Stomach (tissue), 8 donors: ENCODE measurements at regions not wholly inside any gene's neighbourhood (a gene's known extent, or its start where the extent isn't known, plus 50 kb on each side); places are given as distances from the start of the nearest gene placed in this dataset.
"Not testable (repeated sequence)": the region's sequence is repeated elsewhere in the genome, so short reads cannot be mapped to it uniquely, and the experiment has no call there.

Source experiments
- DNase-seq, 2 donors: peaks; one replicate each; pipeline versions ENCODE4 v3.0.0 to v3.0.0-alpha.2; 2013 to 2019
- H3K27ac ChIP-seq, 5 donors: fragments of 200-600 bp in 4 of 5; sonication (generic) in 4 of 5; one replicate each; pipeline ENCODE4 v1.5.1; 2013 to 2019; ENCODE audit warnings: mild to moderate bottlenecking in 1 of 5, moderate library complexity in 1 of 5
- H3K27me3 ChIP-seq, 3 donors: fragments of 200-600 bp; sonication (generic); one replicate each; pipeline ENCODE4 v1.5.1; 2017 to 2019; ENCODE audit warnings: mixed run types in 1 of 3
- H3K36me3 ChIP-seq, 4 donors: fragments of 200-600 bp; sonication (generic); 1 replicate in 3 of 4; 2 replicates in 1 of 4; pipeline ENCODE4 v1.5.1; 2016 to 2019
- H3K4me1 ChIP-seq, 4 donors: fragments of 200-600 bp; sonication (generic); one replicate each; pipeline ENCODE4 v1.5.1; 2016 to 2019
- H3K4me3 ChIP-seq, 4 donors: fragments of 200-600 bp; sonication (generic) in 3 of 4; one replicate each; pipeline ENCODE4 v1.5.1; 2016 to 2019; ENCODE audit warnings: mild to moderate bottlenecking in 1 of 4
- H3K9me3 ChIP-seq, 4 donors: fragments of 200-600 bp; sonication (generic); one replicate each; pipeline ENCODE4 v1.5.1; 2016 to 2019
- CTCF ChIP-seq, 7 experiments: fragments of 450-650 bp in 4 of 7; fragments of 200-600 bp in 3 of 7; sonication (generic) in 3 of 7; IDR thresholded peaks; one replicate each; pipeline ENCODE4 v1.5.1; 2016 to 2019; ENCODE audit warnings: antibody characterized with exemption in 7 of 7, control low read depth in 2 of 7, mild to moderate bottlenecking in 1 of 7
- EP300 ChIP-seq: sonication (generic); formaldehyde crosslinking; IDR thresholded peaks from one replicate; pipeline ENCODE4 v1.6.1; 2017; ENCODE audit warnings: antibody characterized with exemption
- POLR2A ChIP-seq, 4 donors: fragments of 450-650 bp; IDR thresholded peaks; one replicate each; pipeline ENCODE4 v1.6.1; 2016; ENCODE audit warnings: antibody characterized with exemption in 4 of 4, control low read depth in 2 of 4, mild to moderate bottlenecking in 1 of 4, moderate library complexity in 1 of 4
- POLR2AphosphoS5 ChIP-seq, 3 donors: sonication (generic); formaldehyde crosslinking; IDR thresholded peaks; one replicate each; pipeline ENCODE4 v1.6.1; 2016; ENCODE audit warnings: antibody characterized with exemption in 3 of 3
- WGBS, 5 donors: extraction: QIAGEN DNeasy Blood & Tissue Kit in 3 of 5; methylation state at CpG; one replicate each; pipeline versions ENCODE4 v1.1.5 to v1.1.7; 2013 to 2018; 5-methylcytosine and 5-hydroxymethylcytosine counted together
- intact Hi-C: fragments of 100-400 bp; cut with DNase I; formaldehyde crosslinking; loops from one replicate; pipeline ENCODE4 v1.15.1; 2023; ENCODE audit warnings: low total_unique reads
- donor health status: healthy with polysubstance abuse.
- donor health status: Bipolar disorder and iron deficiency.
- donor health status: healthy.

GRCh38 chr4:106775636-106776035 is 260.5 kb downstream of the DKK2 start:
- no peak overlapping the region for H3K4me3 ChIP-seq
- WGBS, 5 donors, result 4 to 15% (median 13%) methylated on average over 1 of the region's 1 CpG
- H3K4me1 ChIP-seq, result no peaks in the 10 kb centered on the region
- no peaks in the 10 kb centered on the region for H3K36me3 ChIP-seq
- TF ChIP-seq EP300, result no peak
- TF ChIP-seq CTCF (IDR thresholded peaks at IDR 0.05), result no peak
- no peak for TF ChIP-seq POLR2AphosphoS5 (IDR thresholded peaks at IDR 0.05)
- TF ChIP-seq POLR2A (IDR thresholded peaks at IDR 0.05), result no peak
- H3K9me3 ChIP-seq, result peaks cover 0 to 10% (median 0%) of the 10 kb centered on the region in 4 donors
- H3K27me3 ChIP-seq, result no peaks in the 10 kb centered on the region
- no peak for DNase-seq
- intact Hi-C loops, result no loop called here
- H3K27ac ChIP-seq, result no peak overlapping the region

- 26 to 58% (median 42%) methylated on average over 1 of the region's 1 CpG for WGBS, 5 donors
- H3K4me3 ChIP-seq, intact Hi-C loops, H3K36me3 ChIP-seq, H3K4me1 ChIP-seq, H3K27ac ChIP-seq, H3K27me3 ChIP-seq, DNase-seq: not testable (repeated sequence)
- peaks cover 0 to 13% (median 0%) of the 10 kb centered on the region in 4 donors for H3K9me3 ChIP-seq
Observed at GRCh38 chr4:106774055-106774454, 262.1 kb downstream of the DKK2 start.

- Histone ChIP-seq H3K4me1 (no peaks in the 10 kb centered on the region), H3K27ac (no peak overlapping the region), H3K27me3 (no peaks in the 10 kb centered on the region), H3K4me3 (no peak overlapping the region), H3K9me3 (peaks cover 0 to 14% (median 0%) of the 10 kb centered on the region in 4 donors), H3K36me3 (no peaks in the 10 kb centered on the region)
- TF ChIP-seq POLR2AphosphoS5 (IDR thresholded peaks at IDR 0.05) (no peak), CTCF (IDR thresholded peaks at IDR 0.05) (no peak), EP300 (no peak), POLR2A (IDR thresholded peaks at IDR 0.05) (no peak)
- WGBS, 5 donors, result 54 to 93% (median 77%) methylated on average over 1 of the region's 1 CpG
- no peak for DNase-seq
- intact Hi-C loops, result no loop called here
Observed at GRCh38 chr4:106773076-106773905, 262.8 kb downstream of the DKK2 start.

GRCh38 chr4:106767991-106768390 is 268.1 kb downstream of the DKK2 start:
- intact Hi-C loops, result no loop called here
- Histone ChIP-seq H3K27ac (no peak overlapping the region), H3K4me1 (peaks cover 0 to 3% (median 0%) of the 10 kb centered on the region in 4 donors), H3K4me3 (no peak overlapping the region), H3K27me3 (no peaks in the 10 kb centered on the region), H3K36me3 (no peaks in the 10 kb centered on the region), H3K9me3 (peaks cover 0 to 13% (median 0%) of the 10 kb centered on the region in 4 donors)
- no peak for DNase-seq
- 60 to 81% (median 69%) methylated on average over 2 of the region's 2 CpGs for whole genome bisulfite sequencing, 5 donors
- TF ChIP-seq POLR2A (IDR thresholded peaks at IDR 0.05), result no peak
- TF ChIP-seq POLR2AphosphoS5 (IDR thresholded peaks at IDR 0.05), result no peak
- TF ChIP-seq EP300, result no peak
- no peak for TF ChIP-seq CTCF (IDR thresholded peaks at IDR 0.05)

GRCh38 chr4:106766519-106766918 is 269.6 kb downstream of the DKK2 start:
- Histone ChIP-seq H3K27ac (no peak overlapping the region), H3K27me3 (no peaks in the 10 kb centered on the region), H3K4me3 (no peak overlapping the region), H3K4me1 (peaks cover 0 to 8% (median 0%) of the 10 kb centered on the region in 4 donors), H3K9me3 (peaks cover 0 to 12% (median 0%) of the 10 kb centered on the region in 4 donors), H3K36me3 (no peaks in the 10 kb centered on the region)
- TF ChIP-seq POLR2A (IDR thresholded peaks at IDR 0.05) (no peak), POLR2AphosphoS5 (IDR thresholded peaks at IDR 0.05) (no peak), EP300 (no peak), CTCF (IDR thresholded peaks at IDR 0.05) (no peak)
- intact Hi-C loops, result no loop called here
- no peak for DNase-seq
